KG1 (cell line): ENCODE measurements at regions not wholly inside any gene's neighbourhood (a gene's known extent, or its start where the extent isn't known, plus 50 kb on each side); places are given as distances from the start of the nearest gene placed in this dataset.
"Not testable (repeated sequence)": the region's sequence is repeated elsewhere in the genome, so short reads cannot be mapped to it uniquely, and the experiment has no call there.

ENCODE experiments used
- DNase-seq: peaks from one replicate; lab custom pipeline; 2025; lab: John Stamatoyannopoulos, UW

DNA sequence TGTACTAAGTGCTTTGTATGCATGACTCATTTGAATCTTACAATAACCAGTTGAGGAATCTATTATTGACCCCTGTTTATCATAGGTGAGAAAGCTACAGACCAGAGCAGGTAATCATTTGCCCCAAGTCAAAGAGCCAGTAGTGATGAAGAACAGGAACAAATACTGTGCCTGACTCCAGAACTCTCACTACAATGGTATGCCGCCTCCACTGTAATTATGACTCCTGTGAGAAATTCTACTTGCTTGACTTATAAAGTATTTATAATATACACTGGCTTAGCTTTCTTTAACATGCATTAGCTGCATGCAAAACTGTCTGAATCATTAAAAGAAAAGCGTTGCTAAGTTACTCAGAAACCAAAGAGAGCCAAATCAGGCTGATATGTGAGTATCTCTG is 92.6 kb downstream of the ZNF281 start:
- no peak for DNase-seq

DNA sequence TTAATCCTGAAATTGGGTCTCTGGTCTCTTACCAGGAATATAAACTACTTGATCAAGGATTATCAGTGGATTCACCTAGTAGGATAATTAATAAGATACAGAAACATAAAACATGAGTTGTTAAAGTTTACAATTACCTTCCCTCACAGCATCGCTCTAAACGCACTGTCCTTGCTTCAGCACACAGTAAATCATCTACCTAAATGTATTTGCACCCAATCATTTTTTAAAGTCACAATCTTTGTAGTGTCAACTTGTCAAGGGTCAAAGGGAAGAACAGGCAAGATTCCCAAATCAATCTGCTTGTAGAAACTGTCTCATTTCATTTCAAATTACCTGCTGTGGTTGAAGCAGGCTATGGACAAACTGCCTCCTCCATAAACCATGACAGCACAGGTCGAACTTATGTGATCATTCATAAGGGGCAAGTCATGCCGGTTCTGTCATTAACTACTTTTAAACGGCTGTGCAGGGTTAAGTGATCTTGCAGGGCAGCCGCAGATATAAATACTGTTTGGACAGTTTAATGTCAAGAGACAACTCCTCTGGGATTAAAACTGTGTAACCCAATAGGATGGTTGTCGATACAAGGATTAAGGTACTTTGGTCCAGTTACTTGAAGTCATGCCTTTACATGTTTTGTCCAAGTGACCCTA is 93.6 kb downstream of the ZNF281 start:
- DNase-seq, result no peak

DNA sequence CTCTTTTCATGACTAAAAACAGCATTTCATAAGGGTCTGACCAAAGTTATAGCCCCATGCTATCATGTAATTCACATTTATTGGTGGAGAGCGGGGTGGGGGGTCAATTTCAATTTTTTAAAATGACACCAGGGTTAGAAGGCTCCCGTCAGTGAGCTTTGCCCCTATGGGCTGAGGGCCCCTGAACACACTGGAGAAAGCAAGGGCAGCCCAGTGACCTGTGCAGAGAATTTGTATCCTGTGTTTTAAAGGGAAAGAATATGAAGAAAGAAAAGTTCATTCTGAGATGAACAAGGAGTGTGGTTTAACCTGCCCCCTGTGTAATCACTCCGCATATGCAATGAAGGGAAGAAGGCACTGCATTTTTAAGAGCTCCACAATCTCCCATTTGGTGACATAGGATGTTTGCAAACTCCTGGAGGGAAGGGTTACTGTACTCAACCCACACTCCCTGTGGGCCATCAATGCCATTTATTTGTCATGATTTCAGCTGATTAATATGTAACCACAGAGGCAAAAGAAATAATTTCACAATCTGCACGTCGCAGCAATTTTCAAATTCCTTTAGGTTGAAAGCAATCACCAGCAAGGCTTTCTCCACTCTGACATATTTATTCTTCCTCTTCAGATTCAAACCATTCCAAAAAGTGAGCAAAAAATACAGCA is 95.6 kb downstream of the ZNF281 start:
- DNase-seq, result no peak

DNA sequence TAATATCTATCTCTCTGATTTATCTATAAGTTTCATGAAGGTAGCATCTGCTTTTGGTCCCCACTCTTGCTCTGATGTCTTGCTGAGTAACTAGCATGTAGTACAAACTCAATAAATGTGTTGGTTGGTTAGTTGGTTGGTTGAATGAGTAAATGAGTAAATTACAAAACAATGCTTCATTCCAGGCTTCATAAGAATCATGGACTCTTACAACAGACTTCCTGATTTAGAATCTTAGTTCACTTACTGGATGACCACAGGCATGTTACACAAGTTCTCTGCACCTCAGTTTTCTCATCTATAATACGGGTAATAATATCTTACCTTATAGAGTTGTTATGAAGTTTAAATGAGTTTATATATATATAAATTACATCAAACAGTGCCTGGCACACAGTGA is 98.6 kb downstream of the ZNF281 start:
- DNase-seq, result no peak

DNA sequence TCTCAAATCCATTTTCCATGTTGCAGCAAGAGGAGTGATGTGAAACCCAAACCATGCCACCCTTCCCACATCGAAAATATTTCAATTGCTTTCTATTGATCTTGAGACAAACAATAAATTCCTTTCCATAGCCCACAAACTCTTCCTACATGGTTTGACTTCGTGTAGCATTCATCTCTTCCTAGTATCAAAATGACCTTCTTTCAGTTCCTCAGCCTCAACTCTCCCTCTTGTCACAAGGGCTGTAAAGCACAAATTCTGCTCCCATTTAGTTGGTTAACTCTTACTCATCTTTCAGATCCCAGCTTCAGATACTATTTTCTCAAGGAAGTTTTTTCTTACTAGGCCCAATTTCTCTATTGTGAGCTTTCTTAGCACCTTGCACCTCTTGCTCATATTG is 99.0 kb downstream of the ZNF281 start:
- DNase-seq, result no peak

DNA sequence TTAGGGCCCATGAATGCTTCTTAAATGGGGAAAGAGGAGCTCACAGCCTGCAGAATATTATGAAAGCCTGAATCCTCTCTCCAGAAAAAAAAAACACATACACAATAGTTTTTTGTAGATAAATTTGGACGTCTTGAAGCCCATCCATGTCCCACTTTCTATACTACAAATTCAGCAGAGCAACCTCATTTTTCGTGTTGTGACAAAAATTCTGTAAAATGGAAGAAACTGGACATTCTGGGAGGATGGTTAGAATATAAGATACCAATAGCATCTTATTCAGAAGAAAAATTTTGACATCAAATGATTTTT is 102.1 kb downstream of the ZNF281 start:
- DNase-seq, result no peak

DNA sequence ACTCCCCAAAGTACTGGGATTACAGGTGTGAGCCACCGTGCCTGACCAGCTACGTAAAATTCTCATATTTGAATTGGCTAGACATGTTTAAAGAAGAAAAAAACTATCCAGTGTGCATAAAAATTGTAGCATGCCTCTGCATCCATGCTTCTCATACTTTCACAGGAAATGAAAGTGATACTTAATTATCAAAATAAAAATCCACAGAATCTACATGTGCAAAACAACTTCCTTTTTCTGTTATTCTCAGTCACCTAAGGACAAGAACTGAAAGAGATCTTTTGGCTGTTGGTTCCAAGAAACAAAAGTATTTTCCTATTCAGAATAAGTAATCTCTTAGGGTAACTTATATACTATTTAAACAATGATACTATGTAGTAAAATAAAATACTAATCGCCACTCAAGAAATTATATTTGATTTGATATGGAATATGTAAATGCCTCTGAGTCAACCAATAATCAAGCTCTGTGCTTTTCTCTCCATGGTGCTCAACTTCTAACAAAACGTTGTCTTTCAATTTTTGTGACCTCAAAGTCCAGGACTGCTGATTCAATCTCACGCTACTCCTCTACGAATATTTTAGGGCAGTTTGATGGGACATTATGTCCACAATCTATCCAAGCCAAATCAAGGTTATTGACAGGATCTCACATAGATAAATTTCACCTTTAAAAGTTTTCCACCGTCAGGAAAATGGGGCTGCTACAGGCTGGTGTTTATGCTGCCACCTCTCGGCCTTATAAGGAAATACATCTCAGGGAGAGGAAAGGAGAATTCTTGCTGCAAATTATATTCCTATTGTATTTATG is 102.7 kb downstream of the ZNF281 start:
- no peak for DNase-seq

DNA sequence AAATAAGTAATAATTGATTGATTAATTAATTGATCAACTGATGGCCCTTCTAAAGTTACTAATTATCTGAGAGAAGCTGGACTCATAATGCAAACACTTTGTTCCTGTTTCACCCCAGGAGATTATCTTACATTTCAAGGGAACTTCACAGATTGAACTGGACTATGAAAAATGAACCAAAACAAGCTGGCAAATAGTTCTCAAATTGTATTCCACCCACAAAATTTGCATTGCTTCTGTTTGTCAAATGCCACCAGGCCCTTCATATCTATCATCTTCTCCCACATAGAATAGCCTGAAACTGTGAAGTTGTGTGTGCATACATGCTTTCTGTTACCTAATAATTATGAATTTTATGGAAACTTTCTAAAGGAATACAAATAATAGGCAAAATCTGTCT is 104.0 kb downstream of the ZNF281 start:
- DNase-seq, result no peak

DNA sequence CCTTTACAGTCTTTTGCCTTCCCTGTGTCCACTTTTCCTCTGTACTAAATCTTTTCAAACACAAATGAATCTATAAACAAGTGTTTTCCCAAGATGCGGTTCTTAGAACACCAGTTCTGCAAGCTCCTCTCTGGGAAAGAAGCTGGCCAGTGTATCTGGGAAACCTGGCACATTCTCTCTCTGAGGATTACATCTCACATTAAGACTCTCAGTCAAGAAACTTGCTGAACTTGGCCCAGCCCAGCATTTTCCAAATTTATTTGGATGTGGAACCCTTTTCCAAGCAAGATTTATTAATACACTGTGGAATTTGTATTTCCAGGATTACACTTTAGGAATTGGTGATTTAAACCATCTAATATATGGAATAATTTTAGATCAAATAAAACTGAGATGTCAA is 105.7 kb downstream of the ZNF281 start:
- DNase-seq, result no peak

DNA sequence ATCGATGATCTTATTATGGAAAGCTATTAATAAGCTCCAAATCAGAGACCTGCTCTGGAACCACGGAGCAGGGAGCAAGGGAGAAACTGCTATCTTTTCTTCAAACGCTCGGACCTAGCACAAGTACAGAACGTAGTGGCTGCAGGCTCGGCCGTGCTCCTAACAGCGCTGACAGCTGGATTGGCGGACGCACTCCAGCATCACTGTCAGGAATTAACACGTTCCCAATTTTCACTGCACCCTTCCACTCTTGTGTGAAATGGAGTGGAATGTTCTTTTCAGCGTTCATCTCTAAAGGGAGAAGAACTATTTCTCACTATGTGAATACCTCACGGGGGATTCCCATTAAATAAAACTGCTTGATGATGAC is 106.9 kb downstream of the ZNF281 start:
- DNase-seq, result no peak

DNA sequence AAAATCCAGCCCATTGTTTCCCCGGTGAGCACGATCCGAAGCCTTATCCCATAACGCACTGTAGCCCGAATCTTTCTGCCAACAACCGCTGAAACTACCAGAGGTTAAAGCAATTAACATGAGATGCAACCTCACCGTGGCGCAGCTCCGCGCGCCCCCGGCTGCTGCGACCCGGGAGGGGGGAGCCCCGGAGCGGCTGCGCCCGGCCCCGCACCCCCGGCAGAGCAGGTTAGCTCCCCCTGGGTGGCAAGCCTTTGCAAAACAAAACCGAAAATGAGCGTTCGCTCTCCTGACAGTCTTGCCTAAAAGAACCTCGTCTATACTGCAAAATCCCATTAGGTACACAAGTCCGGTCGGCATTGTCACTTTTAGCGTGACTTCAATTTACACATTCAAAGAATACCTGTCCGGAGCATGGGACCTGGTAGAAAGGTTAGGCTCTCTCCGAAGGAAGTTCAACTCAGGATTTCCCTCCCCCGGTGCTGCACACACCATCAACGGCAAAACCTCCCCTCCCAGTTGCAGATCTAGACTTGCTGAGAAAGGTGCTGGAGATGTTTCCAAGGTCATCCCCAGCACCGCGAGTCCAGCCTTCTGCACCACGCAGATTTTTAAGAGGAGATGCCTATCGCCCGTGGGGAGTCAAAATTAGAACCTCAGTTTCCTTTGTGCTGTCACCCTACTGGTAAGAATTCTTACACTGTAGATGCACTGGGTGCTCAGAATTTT is 107.5 kb downstream of the ZNF281 start:
- DNase-seq, result peak; percentile 37

DNA sequence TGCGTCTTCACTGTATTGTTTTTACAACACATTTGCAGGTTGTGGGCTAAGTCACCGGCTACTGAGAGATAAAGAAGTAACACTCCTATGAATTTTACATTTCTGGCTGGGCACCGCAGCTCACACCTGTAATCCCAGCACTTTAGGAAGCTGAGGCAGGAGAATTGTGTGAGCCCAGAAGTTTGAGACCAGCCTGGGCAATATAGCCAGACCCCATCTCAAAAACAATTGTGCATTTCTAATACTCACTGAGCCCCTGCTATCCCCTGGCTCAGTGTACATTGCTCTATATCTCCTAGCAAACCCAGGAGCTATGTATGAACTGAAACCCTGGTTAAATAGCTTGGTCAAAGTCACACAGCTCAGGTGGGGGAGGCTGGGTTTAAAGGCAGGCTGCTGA is 108.7 kb downstream of the ZNF281 start:
- no peak for DNase-seq

DNA sequence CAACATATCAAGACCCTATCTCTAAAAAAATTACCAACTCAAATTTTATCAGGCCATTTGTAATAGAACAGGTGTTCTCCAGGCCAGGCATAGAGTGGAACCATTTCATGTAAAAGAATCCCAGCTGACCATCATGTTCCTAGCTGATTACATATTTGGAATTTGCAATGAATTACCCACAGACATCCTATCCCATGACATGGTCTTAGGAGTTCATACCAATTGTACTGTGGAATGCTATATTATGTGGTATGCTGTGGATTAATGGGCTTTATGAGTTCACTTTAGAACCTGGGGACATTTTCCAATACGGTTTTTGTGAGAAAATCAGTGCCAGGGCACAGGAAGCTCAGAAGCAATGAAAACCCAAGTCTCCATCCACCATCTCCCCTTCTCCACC is 110.3 kb downstream of the ZNF281 start:
- no peak for DNase-seq

DNA sequence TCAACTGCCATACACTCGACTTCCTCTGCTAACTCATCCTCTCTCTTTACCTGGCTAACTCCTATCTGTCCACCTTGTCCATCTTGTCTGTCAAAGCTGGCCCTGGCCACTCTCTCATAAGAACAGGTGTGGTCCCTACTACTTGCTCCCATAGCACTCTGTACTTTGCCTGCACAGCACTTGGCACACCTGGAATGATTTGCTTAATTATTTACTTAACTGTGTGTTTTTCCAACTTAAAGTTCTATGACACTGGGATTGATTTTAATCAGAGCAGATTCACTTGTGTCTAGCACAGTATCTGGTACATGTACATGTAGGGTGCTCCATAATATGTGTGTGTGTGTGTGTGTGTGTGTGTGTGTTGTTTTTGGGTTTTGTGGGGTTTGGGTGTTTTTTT is 111.6 kb downstream of the ZNF281 start:
- DNase-seq, result no peak

DNA sequence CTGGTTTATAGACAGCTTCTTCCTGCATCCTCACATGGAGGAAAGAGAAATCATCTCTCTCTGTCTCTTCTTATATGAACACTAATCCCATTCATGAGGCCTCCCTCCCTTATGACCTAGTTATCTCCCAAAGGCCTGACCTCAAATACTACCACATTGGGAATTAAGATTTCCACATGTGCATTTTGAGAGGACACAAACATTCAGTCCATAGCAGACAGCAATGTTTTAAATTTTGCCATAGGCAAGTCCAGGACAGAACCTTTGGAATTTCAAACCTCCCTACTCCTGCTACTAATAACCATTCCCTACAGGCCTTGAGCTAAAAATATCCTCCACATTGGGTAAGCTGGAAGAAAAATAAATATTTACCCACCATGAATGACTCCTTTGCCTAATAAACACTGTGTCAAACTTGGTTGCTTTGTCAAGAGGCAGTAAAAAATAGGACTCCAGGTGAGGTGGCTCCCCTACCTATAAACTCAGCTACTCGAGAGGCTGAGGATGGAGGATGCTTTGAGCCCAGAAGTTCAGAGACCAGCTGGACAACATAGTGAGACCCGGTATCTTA is 113.7 kb downstream of the ZNF281 start:
- DNase-seq, result no peak

DNA sequence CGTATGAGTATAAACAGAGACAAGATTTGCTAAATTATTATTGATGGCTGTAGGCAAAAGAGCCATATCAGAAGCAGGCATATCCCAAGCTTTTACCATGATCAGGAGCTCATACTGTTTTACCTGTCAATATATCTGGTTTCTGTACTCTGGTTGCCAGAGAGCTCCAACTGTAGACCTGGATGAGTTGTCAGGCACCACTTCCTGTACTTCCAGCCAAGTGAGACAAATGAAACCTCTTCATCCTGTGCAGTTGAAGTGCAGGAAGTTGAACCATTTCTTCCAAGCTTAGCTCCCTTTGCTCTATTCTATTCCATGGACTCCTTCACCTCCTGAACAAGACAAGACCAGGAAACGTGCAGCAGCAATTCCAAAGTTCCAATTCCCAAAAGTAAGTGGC is 115.6 kb downstream of the ZNF281 start:
- DNase-seq, result no peak

DNA sequence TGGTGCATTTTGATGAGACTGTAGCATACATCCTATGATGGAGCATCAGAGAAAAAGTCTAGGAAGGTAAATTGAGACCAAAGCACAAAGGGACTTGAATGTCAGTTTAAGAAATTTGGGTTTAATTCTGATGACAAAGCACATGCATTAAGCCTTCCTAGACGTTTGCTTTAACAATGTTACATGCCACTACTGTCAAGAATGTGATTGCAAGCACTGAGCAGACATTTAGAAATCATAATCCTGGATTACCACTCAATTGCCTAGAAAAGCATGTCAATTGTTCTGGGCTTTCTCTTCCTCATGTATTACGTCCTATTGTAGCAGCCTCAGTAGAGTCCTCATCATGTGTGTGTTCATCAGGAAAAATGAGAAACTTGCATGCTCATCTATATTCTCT is 117.1 kb downstream of the ZNF281 start:
- DNase-seq, result no peak

DNA sequence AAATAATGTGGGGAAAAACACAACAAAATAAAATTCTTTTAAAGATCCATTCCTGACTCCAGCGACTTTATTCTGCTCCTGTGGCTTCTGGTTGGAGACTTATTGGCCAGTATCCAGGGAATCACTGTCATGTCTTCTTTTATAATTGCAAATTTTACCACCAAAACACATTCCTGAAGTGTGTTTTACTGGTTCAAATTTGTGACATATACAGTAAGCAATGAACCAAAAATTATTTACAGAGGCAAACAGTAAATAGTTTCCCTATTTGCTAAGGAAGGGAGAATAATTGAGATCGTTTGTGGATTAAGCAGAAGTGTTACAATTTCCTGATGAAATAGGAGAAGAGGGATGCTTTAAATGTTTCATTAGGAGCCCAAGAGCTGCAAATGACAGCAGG is 118.7 kb downstream of the ZNF281 start:
- no peak for DNase-seq

DNA sequence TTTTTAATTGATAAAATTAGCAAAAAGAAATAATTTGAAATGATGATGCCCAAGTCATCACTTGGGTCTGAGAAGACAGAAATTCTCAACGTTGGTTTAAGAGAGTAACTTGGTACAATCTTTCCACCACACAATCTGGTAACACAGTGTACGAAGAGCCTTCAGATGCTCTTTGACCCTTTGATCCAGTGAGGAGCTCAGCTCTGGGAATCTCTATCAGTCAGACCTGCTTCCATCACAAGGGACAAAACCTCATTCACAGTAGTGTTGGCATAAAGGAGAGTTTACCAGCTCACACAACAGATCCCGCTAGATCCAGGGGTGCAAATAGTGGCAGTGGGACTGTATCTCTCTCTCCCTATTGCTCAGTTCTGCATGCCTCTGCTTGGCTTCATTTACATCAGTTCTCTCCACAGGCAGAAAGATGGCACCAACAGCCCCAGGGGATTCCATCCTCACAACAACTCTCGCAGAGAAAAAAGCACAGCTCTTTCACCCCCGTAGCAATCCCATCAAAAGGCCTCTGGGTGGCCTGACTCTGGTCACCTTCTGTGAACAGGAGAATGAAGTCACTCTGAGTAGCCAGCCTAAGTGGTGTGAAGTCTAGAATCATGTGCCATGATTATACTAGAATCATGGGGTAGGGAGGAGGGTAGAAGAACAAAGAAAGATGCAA is 119.7 kb downstream of the ZNF281 start:
- no peak for DNase-seq

DNA sequence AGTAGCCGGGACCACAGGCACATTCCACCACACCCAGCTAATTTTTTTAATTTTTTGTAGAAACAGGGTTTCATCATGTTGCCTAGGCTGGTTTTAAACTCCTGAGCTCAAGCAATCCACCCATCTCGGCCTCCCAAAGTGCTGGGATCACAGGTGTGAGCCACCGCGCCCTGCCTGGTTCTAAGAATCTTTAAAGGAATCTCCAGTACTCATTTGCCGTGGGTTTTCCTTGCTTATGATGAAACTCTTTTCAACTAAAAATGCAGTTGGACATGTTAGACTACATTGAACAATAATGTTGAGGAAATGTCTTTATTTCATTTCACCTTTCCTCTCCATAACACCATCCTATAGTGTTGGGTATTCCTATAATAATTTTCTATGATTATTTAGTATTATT is 121.6 kb downstream of the ZNF281 start:
- no peak for DNase-seq

DNA sequence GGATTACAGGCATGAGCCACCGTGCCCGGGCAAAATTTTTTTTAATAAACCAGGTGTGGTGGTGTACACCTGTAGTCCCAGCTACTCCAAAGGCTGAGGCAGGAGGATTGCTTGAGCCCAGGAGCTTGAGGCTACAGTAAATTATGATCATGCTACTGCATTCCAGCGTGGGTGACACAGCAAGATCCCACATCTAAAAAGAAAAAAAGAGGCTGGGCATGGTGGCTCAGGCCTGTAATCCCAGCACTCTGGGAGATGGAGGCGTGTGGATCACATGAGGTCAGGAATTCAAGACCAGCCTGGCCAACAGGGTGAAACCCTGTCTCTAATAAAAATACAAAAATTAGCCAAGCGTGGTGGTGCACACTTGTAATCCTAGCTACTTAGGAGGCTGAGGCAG is 125.6 kb downstream of the ZNF281 start:
- DNase-seq, result not testable (repeated sequence)
